HK-2 (cell line): ENCODE measurements at regions not wholly inside any gene's neighbourhood (a gene's known extent, or its start where the extent isn't known, plus 50 kb on each side); places are given as distances from the start of the nearest gene placed in this dataset.
"Not testable (repeated sequence)": the region's sequence is repeated elsewhere in the genome, so short reads cannot be mapped to it uniquely, and the experiment has no call there.

Experiments
- DNase-seq: peaks from one replicate; pipeline ENCODE4 v3.0.0-alpha.2; 2018; ENCODE audit not compliant: unreplicated experiment

GRCh38 chr10:71084061-71084817 is 128.1 kb upstream of the UNC5B start:
- DNase-seq = no peak

- DNase-seq = no peak
Observed at GRCh38 chr10:71084818-71085126, 127.6 kb upstream of the UNC5B start.

DNA sequence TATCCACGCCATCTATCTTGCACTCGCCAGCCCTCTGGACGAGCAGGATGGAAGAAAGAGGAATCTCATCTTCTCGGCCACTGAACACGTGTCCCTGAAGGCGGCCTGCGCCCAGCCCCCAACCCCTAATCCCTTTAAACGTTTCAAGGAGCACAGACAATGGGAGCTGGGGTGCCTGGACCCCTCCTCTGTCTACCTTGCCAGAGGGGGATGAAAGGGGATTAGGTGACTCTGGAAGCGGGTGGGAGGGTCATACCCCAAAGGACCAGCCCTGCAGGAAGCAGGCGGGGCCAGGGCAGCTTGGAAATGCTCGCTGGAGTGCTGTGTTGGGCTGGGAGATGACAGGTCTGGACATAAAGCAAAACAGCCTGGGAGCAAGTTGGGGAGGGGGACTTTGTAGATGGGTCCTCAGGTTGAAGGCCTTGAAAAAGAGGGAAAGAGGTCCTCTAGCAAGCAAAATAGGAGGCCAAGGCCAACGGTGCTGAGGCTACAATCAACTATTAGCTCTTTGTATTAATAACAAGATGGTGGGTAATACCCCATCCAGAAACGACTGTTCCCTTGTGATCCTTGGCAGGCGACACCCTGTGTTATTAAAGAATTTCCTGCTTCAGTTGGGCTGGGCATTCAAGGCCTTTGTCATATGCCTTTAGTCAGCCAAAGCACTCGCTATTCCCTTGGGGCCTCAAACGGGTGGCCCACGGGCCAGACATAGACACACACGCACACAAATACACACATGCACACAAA is 126.5 kb upstream of the UNC5B start:
- DNase-seq = no peak

GRCh38 chr10:71086439-71087080 is 125.8 kb upstream of the UNC5B start:
- DNase-seq = no peak

GRCh38 chr10:71087622-71088021 is 124.7 kb upstream of the UNC5B start:
- no peak for DNase-seq

GRCh38 chr10:71088054-71088453 is 124.3 kb upstream of the UNC5B start:
- DNase-seq = no peak

DNA sequence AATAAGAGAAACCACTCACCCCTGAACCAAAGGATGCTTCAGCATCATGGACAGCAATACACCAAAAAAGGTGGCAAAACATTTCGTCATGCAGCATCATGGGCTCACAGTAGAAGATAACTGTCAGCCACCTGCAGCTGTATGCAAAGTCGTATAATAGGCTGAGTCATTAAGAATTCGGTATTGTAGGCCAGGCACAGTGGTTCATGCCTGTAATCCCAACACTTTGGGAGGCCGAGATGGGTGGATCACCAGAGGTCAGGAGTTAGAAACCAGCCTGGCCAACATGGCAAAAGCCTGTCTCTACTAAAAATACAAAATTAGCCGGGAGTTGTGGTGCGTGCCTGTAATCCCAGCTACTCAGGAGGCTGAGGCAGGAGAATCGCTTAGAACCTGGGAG is 123.8 kb upstream of the UNC5B start:
- not testable (repeated sequence) for DNase-seq

DNA sequence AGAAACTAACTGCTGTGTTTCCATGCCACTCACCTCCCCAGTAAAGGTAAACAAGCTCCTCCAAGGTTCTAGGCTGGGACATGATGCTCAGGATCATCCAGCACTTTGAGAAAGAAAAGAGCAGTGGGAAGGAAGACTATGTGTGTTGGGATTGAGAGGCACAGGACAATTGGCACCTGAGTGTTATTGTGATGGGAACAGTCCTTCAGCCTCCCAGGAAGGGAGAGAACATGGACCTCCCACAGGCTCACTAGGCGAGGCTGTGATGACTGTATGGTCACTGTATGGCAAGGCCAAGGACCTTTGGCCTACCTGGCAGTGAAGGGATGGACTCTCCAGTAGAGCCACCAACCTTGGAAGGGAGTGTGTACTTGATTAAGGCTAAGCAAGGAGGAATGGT is 123.2 kb upstream of the UNC5B start:
- DNase-seq = no peak

GRCh38 chr10:71090330-71090729 is 122.0 kb upstream of the UNC5B start:
- DNase-seq = no peak

GRCh38 chr10:71090801-71091200 is 121.6 kb upstream of the UNC5B start:
- DNase-seq = no peak

- DNase-seq = no peak
Observed at GRCh38 chr10:71092812-71093401, 119.5 kb upstream of the UNC5B start.

GRCh38 chr10:71093531-71093930 is 118.8 kb upstream of the UNC5B start:
- no peak for DNase-seq

DNA sequence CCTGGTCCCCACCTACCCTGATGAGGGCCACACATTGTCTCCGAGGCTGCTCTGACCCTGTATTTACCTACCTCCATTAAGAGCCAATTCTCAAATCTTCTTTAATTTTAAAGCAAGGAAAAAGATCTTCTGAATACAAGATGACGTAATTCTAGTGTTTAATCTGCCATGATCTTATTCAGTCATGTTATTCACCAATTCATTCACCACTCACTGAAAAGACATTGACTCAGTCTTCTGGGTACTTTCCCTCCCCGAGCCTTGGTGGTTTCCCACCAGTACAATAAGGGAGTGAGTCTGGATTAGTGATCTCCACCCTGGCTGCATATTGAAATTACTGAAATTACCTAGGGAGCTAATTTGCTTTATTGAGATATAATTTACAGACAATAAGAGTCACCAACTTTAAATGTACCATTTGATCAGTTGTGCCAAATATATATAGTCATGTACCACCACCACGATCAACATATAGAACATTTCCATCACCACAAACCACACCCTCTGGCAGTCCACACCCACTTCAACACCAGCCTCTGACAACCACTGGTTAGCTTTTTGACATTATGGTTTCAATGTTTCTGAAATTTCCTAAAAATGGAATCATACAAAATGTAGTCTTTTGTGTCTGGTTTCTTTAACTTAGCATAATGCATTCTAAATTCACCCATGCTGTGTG is 117.5 kb upstream of the UNC5B start:
- no peak for DNase-seq

DNA sequence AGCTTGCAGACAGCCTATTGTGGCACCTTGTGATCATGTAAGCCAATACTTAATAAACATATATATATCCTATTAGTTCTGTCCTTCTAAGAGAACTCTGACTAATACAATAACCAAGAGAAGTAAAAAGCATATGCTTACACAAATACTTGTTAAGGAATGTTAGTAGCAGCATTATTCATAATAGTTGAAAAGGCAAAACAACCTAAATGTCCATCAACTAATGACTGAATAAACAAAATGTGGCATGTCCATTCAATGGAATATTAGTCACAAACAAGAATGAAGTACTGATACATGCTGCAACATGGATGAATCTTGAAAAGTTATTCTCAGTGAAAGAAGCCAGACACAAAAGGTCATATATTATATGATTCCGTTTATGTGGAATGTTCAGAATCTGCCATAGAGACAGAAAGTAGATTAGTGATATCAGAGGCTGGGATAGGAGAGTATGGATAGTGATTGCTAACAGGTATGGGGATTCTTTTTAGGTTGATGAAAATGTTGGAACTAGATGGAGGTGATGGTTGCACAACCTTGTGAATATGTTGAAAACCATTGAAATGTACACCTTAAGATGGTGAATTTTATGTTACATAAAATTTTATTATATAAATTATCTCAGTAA is 112.5 kb upstream of the UNC5B start:
- no peak for DNase-seq

GRCh38 chr10:71103961-71104360 is 108.4 kb upstream of the UNC5B start:
- DNase-seq = no peak

DNA sequence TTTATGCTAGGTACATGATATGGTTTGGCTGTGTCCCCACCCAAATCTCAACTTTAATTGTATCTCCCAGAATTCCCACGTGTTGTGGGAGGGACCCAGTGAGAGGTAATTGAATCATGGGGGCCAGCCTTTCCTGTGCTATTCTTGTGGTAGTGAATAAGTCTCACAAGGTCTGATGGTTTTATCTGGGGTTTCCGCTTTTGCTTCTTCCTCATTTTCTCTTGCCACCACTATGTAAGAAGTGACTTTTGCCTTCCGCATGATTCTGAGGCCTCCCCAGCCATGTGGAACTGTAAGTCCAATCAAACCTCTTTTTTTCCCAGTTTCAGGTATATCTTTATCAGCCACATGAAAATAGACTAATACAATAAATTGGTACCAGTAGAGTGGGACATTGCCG is 106.2 kb upstream of the UNC5B start:
- DNase-seq = not testable (repeated sequence)

GRCh38 chr10:71107117-71107516 is 105.3 kb upstream of the UNC5B start:
- DNase-seq = not testable (repeated sequence)

- DNase-seq = not testable (repeated sequence)
Observed at GRCh38 chr10:71108042-71108441, 104.3 kb upstream of the UNC5B start.

DNA sequence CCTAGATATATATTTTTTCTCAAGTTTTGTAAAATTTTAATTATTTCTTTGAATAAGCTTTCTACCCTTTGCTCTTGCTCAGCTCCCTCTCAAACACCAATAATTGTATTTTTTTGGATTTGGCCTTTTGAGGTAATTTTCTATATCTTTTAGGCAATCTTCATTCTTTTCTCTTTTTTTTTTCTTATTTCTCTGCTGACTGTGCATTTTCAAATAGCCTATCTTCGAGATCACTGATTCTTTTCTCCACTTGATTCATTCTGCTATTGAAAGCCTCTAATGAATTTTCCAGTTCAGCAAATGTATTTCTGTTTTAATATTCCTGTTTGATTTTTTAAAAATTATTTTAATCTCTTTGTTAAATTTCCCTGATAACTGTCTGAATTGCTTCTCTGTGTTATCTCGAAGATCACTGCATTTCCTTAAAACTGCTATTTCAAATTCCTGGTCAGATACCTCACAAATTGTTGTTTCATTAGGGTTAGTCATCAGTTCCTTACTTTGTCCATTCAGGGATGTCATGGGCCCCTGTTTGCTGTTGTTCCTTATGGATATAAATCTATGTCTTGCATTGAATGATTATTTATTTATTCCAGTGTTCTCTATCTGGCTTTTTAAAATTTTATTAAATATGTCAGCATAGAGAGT is 100.1 kb upstream of the UNC5B start:
- no peak for DNase-seq

DNA sequence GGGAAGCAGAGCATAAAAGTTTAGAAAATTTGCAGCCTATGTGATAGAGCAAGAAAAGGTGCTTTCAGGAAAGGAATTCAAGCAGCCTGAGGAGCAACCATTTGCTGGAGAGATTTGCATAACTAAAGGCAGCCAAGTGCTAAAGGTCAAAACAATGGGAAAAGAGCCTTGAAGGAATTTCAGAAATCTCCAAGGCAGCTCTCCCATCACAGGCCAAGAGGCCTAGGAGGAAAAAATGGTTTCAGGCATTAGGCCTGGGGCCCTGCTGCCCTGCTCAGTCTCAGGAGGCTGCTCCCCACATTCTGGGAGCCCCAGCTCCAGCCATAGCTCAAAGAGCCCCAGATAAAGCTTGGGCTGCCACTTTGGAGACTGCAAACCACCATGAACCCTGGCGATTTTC is 95.9 kb upstream of the UNC5B start:
- no peak for DNase-seq

DNA sequence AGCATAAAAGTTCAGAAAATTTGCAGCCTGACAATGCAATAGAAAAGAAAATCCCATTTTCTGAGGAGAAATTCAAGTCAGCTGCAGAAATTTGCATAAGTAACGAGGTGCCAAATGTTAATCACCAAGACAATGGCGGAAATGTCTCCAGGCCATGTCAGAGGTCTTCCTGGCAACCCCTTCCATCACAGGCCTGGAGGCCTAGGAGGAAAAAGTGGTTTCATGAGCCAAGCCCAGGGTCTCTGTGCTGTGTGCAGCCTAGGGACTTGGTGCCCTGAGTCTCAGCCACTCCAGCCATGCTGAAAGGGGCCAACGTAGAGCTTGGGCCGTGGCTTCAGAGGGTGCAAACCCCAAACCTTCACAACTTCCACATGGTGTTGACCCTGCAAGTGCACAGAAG is 94.8 kb upstream of the UNC5B start:
- DNase-seq = not testable (repeated sequence)
